ENCODE measurements at regions not wholly inside any gene's neighbourhood (a gene's known extent, or its start where the extent isn't known, plus 50 kb on each side); places are given as distances from the start of the nearest gene placed in this dataset.
A peak's percentile ranks its signal among the peaks of the same experiment; 100 is the strongest.
"Not testable (repeated sequence)": the region's sequence is repeated elsewhere in the genome, so short reads cannot be mapped to it uniquely, and the experiment has no call there.

DNA sequence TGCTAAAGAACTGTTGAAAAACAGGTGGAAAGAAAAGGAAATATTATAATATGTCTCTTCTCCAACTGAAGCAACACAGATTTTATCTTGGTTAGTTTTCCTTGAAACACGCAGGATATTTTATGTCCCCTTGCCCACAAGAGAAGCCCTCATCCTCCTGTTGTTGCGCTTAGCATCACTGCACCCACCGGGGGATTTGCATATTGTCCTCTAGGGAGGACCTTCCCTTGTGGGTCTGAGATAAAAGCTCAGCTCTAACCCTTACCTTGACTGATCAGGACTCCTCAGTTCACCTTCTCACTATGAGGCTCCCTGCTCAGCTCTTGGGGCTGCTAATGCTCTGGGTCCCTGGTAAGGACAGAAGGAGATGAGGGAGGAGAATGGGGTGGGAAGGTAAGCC, 1294.2 kb downstream of the RPIA start:
- DNase-seq: not testable (repeated sequence)

DNA sequence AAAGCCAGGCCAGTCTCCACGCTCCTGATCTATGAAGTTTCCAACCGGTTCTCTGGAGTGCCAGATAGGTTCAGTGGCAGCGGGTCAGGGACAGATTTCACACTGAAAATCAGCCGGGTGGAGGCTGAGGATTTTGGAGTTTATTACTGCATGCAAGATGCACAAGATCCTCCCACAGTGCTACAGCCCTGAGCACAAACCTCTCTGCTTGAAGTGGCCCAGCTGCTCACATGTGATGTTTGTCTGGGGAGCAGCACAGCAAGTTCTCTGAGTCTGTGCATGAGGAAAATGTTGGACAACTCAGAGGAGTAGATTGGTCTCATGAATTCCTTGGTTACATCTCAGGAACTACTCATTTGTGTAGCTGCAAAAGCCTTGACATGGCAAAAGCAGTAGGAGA, 1295.1 kb downstream of the RPIA start:
- not testable (repeated sequence) for DNase-seq

DNA sequence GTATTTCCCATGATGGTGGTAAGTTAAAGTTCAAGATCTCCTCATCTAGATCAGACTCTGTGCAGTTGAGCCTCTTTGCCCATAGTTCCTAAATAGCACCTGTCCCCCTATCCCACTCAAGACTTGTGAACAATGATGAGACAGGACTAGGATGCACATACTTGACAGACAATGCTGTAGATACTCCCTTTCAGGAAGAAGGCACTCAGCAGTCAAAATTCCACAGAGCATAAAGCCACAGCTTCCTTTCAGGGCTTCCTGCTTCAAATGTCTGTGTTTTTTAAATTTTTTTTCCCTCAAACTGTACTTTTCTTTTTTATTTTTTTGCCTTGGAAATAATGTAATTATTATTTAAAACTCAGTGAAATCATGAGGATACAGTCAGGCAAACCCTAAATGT, 1305.3 kb downstream of the RPIA start:
- DNase-seq: not testable (repeated sequence)

DNA sequence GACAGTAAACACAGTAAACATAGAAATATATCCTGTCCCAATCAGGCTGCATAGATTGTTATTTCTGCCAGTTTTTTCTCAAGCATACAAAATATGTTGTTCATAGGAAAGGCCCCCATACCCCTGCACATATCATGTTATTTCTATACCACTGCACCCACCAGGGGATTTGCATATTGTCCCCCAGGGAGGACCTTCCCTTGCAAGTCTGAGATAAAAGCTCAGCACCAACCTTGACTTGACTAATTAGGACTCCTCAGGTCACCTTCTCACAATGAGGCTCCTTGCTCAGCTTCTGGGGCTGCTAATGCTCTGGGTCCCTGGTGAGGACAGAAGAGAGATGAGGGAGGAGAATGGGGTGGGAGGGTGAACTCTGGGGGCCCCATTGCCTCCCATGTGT, 1313.1 kb downstream of the RPIA start:
- not testable (repeated sequence) for DNase-seq

DNA sequence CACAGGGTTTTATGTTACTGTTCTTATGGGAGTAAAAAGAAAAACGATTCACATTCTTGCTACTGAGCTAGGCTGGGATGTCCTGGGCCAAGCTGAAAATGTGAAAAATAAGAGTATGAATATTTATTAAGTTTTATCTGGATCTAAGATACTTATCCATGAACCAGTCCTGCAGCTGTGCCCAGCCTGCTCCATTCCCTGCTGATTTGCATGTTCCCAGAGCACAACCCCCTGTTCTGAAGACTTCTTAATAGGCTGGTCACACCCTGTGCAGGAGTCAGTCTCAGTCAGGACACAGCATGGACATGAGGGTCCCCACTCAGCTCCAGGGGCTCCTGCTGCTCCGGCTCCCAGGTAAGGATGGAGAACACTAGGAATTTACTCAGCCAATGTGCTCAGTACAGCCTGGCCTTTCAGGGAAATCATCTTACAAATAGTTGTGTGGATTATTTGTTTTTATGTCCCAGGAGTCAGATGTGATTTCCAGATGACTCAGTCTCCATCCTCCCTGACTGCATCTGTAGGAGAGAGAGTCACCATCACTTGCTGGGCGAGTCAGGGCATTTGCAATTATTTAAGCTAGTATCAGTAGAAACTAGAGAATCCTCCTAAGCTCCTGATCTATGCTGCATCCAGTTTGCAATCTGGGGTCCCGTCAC, 1319.1 kb downstream of the RPIA start:
- DNase-seq: not testable (repeated sequence)

DNA sequence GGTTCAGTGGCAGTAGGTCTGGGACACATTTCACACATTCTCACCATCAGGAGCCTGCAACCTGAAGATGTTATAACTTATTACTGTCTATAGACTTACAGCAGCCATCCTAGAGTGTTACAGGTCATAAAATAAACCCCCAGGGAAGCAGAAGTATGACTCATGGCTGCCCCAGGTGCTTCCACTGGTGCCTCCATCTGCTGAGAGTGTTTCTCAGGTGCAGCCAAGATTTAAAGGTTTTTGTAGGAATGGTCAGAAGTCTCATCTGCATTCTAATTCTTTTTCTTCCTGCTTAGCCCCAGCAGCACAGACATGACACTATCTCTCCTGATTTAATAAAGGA, 1319.6 kb downstream of the RPIA start:
- DNase-seq: not testable (repeated sequence)

DNA sequence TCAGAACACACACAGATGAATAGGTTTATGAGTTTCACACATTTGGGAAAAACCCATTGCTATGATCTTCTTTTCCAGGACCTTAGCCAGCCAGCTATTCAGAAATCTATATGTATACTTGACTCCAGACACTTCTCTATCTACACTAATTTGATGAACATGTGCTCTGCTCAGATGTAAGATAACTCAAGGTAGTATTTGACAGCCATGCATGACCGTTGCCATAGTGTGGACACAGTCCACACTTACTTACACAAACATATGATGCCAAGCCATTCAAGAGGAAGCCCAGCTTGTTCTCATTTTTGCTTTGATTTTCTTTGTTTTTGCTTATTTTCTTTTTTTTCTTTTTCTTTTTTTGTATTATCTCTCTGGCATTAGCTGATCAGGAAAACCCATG, 1328.4 kb downstream of the RPIA start:
- not testable (repeated sequence) for DNase-seq

DNA sequence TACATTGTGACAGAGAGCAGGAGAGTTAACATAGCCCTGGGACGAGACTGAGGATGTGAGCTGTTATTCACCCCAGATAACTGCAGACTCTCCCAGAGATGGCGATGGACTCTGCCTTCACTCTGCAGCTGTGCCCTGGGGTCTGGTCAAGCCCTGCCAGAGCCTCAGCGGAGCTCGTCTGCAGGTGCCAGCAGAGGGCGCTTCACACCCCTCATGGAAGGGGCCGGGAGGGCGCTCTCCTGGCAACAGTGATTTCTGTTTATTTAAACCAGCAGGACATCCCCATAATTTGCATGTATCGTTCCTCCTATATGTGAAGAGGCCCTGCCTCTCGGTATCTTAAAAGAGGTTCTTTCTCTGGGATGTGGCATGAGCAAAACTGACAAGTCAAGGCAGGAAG, 1329.8 kb downstream of the RPIA start:
- not testable (repeated sequence) for DNase-seq

DNA sequence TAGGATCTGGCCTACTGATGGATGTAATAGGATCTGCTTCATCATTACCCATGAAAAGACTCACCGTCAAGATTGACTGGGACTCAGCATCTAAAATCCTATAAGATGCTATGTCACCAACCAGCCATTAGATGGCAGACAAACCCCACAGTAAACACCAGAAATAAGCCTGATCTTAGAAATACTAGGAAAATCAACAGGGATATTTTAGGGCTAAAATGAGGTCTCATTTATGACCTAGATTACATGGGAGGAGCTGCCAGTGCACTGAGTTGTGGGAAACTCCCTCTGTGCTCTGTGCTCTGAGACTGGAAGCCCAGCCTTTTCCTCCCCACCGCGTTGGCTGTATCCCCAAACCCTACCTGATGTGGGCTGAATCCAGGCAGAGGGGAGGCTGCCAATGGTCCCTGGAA, 1335.8 kb downstream of the RPIA start:
- not testable (repeated sequence) for DNase-seq

DNA sequence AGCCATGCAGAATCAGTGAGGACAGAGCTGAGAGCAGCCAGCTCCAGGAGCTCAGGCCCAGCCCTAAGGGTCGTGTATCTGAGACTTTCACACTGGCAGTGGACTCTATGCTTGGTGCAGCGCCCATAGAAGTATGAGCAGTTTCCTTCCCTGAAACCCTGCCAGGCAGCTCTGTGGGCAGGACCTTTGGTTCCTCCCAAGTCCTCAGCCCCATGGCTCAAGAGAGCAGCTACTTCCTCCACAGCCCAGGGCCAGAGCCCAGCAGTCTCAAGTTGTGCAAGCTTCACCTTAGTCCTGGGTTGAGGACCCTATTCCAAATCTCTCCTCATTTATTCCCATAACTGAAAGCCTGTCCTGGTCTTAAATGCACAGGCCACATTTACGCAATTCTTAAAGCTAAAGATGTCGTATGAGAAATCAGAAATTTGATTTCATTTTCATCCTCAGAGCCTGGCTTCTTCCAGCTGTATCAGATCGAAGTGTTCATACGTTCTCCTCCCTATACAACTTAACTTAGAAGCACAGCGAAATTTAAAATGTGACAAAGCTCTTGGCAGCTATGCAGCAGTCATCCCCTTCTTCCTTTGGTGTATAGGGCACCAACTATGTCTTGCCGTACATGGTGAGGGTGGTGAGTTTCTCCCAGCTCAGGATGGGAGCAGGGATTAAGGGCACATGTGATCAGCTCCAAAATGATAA, 1337.1 kb downstream of the RPIA start:
- DNase-seq: not testable (repeated sequence)

DNA sequence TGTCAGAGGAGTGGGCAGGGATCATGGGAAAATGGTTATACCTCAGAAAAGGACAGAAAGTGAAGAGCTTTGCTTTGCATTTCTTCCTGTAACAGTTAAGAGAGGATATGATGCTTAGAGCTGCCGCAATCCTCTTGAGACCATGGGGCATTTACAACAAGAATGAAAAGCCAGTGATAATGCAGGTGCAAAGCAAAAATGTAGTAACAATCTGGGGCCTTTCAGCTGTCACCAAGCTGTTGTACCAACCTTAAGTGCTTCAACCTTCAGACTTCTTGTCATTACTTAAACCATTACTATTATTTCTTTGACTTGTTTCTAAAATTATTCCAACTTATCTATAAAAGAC, 1337.6 kb downstream of the RPIA start:
- not testable (repeated sequence) for DNase-seq

DNA sequence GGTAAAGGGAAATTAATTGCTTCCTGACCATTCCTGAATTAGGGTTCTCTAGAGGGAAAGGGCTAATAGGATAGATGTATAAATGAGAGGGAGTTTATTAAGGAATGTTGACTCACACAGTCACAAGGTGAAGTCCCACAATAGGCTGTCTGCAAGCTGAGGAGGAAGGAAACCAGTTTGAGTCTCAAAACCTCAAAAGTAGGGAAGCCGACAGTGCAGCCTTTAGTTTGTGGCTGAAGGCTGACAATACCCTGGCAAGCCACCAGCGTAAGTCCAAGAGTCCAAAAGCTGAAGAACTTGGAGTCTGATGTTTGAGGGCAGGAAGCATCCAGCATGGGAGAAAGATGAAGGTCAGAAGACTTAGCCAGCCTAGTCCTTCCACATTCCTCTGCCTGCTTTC, 1340.8 kb downstream of the RPIA start:
- DNase-seq: not testable (repeated sequence)

DNA sequence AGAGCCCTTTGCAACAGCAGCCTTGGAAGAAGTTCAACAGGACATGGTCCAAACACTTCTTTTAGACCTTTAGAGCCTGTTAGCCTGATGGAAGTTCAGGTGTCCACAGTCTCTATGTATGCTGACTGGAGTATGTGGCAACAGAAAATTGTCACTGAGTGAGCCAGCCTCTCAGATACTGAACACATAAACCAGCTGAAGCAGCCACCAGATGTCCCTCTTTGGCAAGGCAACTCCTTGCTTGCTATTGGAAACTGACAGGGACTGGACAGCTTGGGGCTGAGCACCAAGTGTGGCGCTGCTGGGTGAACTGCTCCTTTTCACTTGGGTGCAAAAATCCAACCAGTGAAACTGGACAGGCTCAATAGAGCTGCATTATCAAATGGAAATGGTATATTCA, 1344.9 kb downstream of the RPIA start:
- not testable (repeated sequence) for DNase-seq

DNA sequence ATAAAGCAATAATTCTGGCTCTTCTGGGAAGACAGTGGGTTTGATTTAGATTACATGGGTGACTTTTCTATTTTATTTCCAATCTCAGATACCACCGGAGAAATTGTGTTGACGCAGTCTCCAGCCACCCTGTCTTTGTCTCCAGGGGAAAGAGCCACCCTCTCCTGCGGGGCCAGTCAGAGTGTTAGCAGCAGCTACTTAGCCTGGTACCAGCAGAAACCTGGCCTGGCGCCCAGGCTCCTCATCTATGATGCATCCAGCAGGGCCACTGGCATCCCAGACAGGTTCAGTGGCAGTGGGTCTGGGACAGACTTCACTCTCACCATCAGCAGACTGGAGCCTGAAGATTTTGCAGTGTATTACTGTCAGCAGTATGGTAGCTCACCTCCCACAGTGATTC, 1347.6 kb downstream of the RPIA start:
- DNase-seq: not testable (repeated sequence)

DNA sequence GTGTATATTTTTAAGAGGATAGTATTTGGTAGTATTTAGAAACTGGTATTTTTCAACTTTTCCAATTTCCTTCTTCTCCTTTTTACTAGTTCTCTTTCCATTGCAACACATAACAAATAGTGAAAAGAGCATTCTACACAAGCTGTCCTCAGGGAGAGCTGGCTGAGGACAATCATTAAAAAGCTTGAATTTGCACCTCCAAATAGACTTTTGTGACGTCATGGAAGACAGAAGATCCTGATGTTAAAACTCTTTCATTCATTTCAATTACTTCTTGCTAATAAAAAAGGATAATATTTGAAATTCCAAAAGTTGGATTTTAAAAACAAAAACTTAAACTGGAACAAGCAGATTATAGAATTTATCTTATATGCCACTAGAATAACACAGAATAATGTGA, 1356.3 kb downstream of the RPIA start:
- DNase-seq: not testable (repeated sequence)

DNA sequence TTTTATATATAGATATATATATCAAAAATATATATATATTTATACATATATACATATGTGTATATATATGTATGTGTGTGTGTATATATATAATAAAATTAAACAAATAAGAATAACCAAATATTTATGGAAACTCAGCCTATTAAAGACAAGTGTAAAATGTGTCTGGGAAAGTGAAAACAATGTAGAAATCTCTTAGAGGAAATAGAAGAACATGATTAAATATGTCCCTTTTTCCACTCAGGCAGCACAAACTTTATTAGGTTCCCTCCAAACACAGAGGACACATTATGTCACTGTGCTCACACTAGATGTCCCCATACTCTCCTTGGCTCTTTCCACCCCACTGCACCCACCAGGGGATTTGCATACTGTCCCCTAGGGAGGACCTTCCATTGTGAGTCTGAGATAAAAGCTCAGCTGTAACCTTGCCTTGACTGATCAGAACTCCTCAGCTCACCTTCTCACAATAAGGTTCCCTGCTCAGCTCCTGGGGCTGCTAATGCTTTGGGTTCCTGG, 1360.7 kb downstream of the RPIA start:
- DNase-seq: not testable (repeated sequence)

DNA sequence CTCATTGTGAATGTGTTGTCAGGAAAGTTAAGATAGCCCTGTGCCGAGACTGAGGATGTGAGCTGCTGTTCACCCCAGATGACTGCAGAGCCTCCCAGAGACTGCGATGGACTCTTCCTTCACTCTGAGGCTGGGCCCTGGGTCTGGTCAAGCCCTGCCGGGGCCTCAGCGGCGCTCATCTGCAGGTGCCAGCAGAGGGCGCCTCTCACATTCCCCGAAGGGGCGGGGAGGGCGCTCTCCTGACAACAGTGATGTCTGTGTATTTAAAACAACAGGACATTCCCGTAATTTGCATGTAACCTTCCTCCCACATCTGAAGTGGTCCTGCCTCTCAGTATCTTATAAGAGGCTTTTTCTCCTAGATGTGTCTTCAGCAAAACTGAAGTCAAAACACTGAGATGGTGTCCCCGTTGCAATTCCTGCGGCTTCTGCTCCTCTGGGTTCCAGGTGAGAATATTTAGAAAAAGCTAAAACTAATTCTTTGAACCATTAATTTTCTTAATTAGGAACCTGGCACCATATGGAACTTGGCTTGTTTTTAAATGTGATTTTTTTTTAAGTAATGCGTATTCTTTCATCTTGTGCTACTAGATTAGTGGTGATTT, 1377.9 kb downstream of the RPIA start:
- DNase-seq: peak; percentile 21 to 40
- TF ChIP-seq GATA1 (IDR thresholded peaks at IDR 0.05; ENCODE audit: low read depth, low read length) (no peak), POLR2A (IDR thresholded peaks at IDR 0.05; ENCODE audit: low read length) (no peak)

DNA sequence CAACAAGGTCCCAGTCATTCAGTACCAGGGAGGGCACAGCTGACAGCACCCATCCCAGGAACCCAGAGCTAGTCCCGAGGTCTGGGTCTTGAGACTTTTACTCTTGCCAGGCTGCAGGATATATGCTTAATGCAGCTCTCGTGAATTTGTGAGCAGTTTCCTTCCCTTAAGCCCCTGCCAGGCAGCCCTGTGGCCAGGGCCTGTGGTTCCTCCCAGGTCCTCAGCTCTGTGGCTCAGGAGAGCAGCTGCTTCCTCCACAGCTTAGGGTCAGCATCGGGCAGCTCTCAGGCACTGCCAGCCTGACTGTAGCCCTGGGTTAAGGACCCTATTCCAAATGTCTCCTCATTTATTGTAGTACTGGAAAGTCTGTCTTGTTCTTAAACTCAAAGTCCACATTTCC, 1384.8 kb downstream of the RPIA start:
- no peak for DNase-seq
- no peak for TF ChIP-seq GATA1 (IDR thresholded peaks at IDR 0.05; ENCODE audit: low read depth, low read length)
- TF ChIP-seq POLR2A (IDR thresholded peaks at IDR 0.05; ENCODE audit: low read length): no peak
